Astrocyte (in vitro differentiated cells and primary cell): ENCODE measurements at regions not wholly inside any gene's neighbourhood (a gene's known extent, or its start where the extent isn't known, plus 50 kb on each side); places are given as distances from the start of the nearest gene placed in this dataset.

Experiments
- DNase-seq: peaks from one replicate; pipeline ENCODE4 v3.0.0-alpha.2; 2010; ENCODE audit warnings: low read depth
- FAIRE-seq: peaks from 2 replicates; lab custom pipeline; 2011; peaks lifted over from hg19 to GRCh38; lab: Jason Lieb, UNC
- H2AFZ ChIP-seq: 2 replicates; pipeline ENCODE4 v1.6.0; 2012; ENCODE audit warnings: low read depth, low read length, inconsistent platforms
- H3K27ac ChIP-seq: 2 replicates; pipeline ENCODE4 v1.5.1; 2011; ENCODE audit warnings: low read depth, low read length, inconsistent platforms
- H3K27me3 ChIP-seq: 2 replicates; pipeline ENCODE4 v1.6.0; 2011; ENCODE audit warnings: low read length, inconsistent platforms; ENCODE audit not compliant: insufficient read depth
- H3K36me3 ChIP-seq: 2 replicates; pipeline ENCODE4 v1.5.1; 2011; ENCODE audit warnings: low read length, inconsistent platforms; ENCODE audit not compliant: insufficient read depth
- H3K4me1 ChIP-seq: 2 replicates; pipeline ENCODE4 v1.5.1; 2011; ENCODE audit warnings: low read length, inconsistent platforms; ENCODE audit not compliant: insufficient read depth
- H3K4me2 ChIP-seq: 2 replicates; pipeline ENCODE4 v1.6.0; 2012; ENCODE audit warnings: low read length, inconsistent platforms
- H3K4me3 ChIP-seq: 2 replicates; pipeline ENCODE4 v1.5.1; 2011; ENCODE audit warnings: low read depth, mild to moderate bottlenecking, low read length, inconsistent platforms; ENCODE audit not compliant: insufficient read depth
- H3K79me2 ChIP-seq: 2 replicates; pipeline ENCODE4 v1.6.0; 2012; ENCODE audit warnings: mild to moderate bottlenecking, low read length, inconsistent platforms; ENCODE audit not compliant: insufficient read depth
- H3K9ac ChIP-seq: 2 replicates; pipeline ENCODE4 v1.6.0; 2012; ENCODE audit warnings: mild to moderate bottlenecking, low read length, inconsistent platforms
- H3K9me3 ChIP-seq: 2 replicates; pipeline ENCODE4 v1.5.1; 2012; ENCODE audit warnings: low read depth, mild to moderate bottlenecking, low read length, inconsistent platforms; ENCODE audit not compliant: insufficient read depth
- H4K20me1 ChIP-seq: 2 replicates; pipeline ENCODE4 v1.6.0; 2012; ENCODE audit warnings: low read length, inconsistent platforms; ENCODE audit not compliant: insufficient read depth
- H3K27ac Mint-ChIP-seq: one replicate; pipeline ENCODE4 v1.8.0; 2021; ENCODE audit warnings: mild to moderate bottlenecking, mixed read lengths; ENCODE audit not compliant: unreplicated experiment
- H3K27me3 Mint-ChIP-seq: one replicate; pipeline ENCODE4 v1.8.0; 2021; ENCODE audit warnings: low read depth, mixed read lengths; ENCODE audit not compliant: unreplicated experiment
- H3K36me3 Mint-ChIP-seq: one replicate; pipeline ENCODE4 v1.8.0; 2021; ENCODE audit warnings: low read depth, mixed read lengths; ENCODE audit not compliant: unreplicated experiment
- H3K4me1 Mint-ChIP-seq: one replicate; pipeline ENCODE4 v1.8.0; 2021; ENCODE audit warnings: low read depth, mixed read lengths; ENCODE audit not compliant: unreplicated experiment
- H3K4me3 Mint-ChIP-seq: one replicate; pipeline ENCODE4 v1.8.0; 2021; ENCODE audit warnings: mild to moderate bottlenecking, moderate library complexity, mixed read lengths; ENCODE audit not compliant: unreplicated experiment
- H3K9me3 Mint-ChIP-seq: one replicate; pipeline ENCODE4 v1.8.0; 2021; ENCODE audit warnings: mild to moderate bottlenecking, mixed read lengths; ENCODE audit not compliant: unreplicated experiment
- CTCF ChIP-seq: IDR thresholded peaks from 2 replicates; pipeline ENCODE4 v1.5.1; 2011; ENCODE audit warnings: low read depth, mild to moderate bottlenecking, inconsistent platforms, low read length, moderate library complexity; ENCODE audit not compliant: insufficient read depth
- EZH2 ChIP-seq: IDR thresholded peaks from 2 replicates; pipeline ENCODE4 v1.6.1; 2012; ENCODE audit warnings: mild to moderate bottlenecking, low read length, inconsistent platforms; ENCODE audit not compliant: insufficient read depth

GRCh38 chr21:29243188-29243587 is 55.5 kb upstream of the BACH1 start:
- Mint-ChIP-seq H3K4me1 (peaks cover 7% of the 10 kb centered on the region), H3K27me3 (no peaks in the 10 kb centered on the region), H3K36me3 (no peaks in the 10 kb centered on the region), H3K9me3 (no peaks in the 10 kb centered on the region), H3K27ac (no peak overlapping the region), H3K4me3 (no peak overlapping the region)
- no peak for TF ChIP-seq EZH2
- no peak for TF ChIP-seq CTCF
- Histone ChIP-seq H3K79me2 (no peaks in the 10 kb centered on the region), H3K9ac (no peak overlapping the region), H3K4me3 (no peak overlapping the region), H4K20me1 (no peaks in the 10 kb centered on the region), H3K36me3 (no peaks in the 10 kb centered on the region), H2AFZ (no peak overlapping the region), H3K4me2 (no peak overlapping the region), H3K27ac (no peak overlapping the region), H3K9me3 (no peaks in the 10 kb centered on the region), H3K4me1 (no peaks in the 10 kb centered on the region), H3K27me3 (no peaks in the 10 kb centered on the region)
- DNase-seq (no peak), FAIRE-seq (no peak)

DNA sequence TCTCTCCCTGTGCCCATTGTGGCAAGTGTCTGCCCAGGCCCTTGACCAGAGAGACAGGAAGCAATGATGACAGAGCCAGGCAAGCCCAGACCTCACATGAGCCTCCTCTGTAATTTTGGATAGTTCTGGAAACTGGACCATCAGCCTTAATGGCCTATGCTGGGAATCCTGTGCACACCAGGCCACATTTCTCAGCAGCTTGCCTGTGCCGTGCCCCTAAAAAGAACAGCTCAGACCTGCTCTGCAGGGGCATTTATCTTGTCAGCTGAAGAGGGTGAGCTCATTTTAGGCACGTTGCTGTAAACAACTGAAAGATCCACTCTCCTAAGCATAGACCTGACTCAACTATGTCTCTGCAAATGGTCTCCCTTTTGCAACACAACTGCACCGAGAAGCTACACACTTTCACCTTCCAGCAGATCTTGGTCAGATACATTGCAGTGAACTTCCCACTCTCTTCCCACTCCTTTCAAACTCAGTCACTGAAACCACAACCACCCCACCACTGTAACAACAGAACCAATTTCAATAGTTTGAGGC is 53.5 kb upstream of the BACH1 start:
- DNase-seq, result no peak
- TF ChIP-seq CTCF (no peak), EZH2 (no peak)
- H2AFZ ChIP-seq, result no peak overlapping the region
- H3K4me2 ChIP-seq, result no peak overlapping the region
- no peak overlapping the region for H3K4me3 ChIP-seq
- Mint-ChIP-seq H3K27me3 (no peaks in the 10 kb centered on the region), H3K4me1 (peaks cover 5% of the 10 kb centered on the region), H3K4me3 (no peak overlapping the region), H3K27ac (no peak overlapping the region), H3K9me3 (peaks cover 3% of the 10 kb centered on the region), H3K36me3 (no peaks in the 10 kb centered on the region)
- no peaks in the 10 kb centered on the region for H3K4me1 ChIP-seq
- no peak for FAIRE-seq
- H3K27me3 ChIP-seq, result no peaks in the 10 kb centered on the region
- no peaks in the 10 kb centered on the region for H3K79me2 ChIP-seq
- H3K9me3 ChIP-seq, result no peaks in the 10 kb centered on the region
- no peaks in the 10 kb centered on the region for H4K20me1 ChIP-seq
- no peak overlapping the region for H3K9ac ChIP-seq
- no peaks in the 10 kb centered on the region for H3K36me3 ChIP-seq
- H3K27ac ChIP-seq, result no peak overlapping the region

GRCh38 chr21:29245863-29246262 is 52.9 kb upstream of the BACH1 start:
- Histone ChIP-seq H3K9me3 (no peaks in the 10 kb centered on the region), H3K79me2 (no peaks in the 10 kb centered on the region), H3K4me1 (no peaks in the 10 kb centered on the region), H3K4me3 (no peak overlapping the region), H3K36me3 (no peaks in the 10 kb centered on the region), H3K4me2 (no peak overlapping the region), H3K27ac (no peak overlapping the region), H3K9ac (no peak overlapping the region), H3K27me3 (no peaks in the 10 kb centered on the region), H2AFZ (no peak overlapping the region), H4K20me1 (no peaks in the 10 kb centered on the region)
- H3K4me1 Mint-ChIP-seq, result peaks cover 5% of the 10 kb centered on the region
- DNase-seq (no peak), FAIRE-seq (no peak)
- H3K27me3 Mint-ChIP-seq, result no peaks in the 10 kb centered on the region
- H3K4me3 Mint-ChIP-seq, result no peak overlapping the region
- no peak for TF ChIP-seq CTCF
- TF ChIP-seq EZH2, result no peak
- no peaks in the 10 kb centered on the region for H3K36me3 Mint-ChIP-seq
- H3K27ac Mint-ChIP-seq, result no peak overlapping the region
- peaks cover 3% of the 10 kb centered on the region for H3K9me3 Mint-ChIP-seq
